AG04449 (cell line): ENCODE measurements at regions not wholly inside any gene's neighbourhood (a gene's known extent, or its start where the extent isn't known, plus 50 kb on each side); places are given as distances from the start of the nearest gene placed in this dataset.

ENCODE experiments used
- CTCF ChIA-PET: fragments of 350-600 bp; formaldehyde crosslinking; extraction: SDS; loops from one replicate; lab custom pipeline; 2021; ENCODE audit warnings: antibody characterized with exemption; lab: Yijun Ruan, JAX
- POLR2A ChIA-PET: fragments of 400-600, 350-600 bp; formaldehyde crosslinking; extraction: SDS; loops from one replicate; lab custom pipeline; 2020; ENCODE audit warnings: antibody characterized with exemption, inconsistent platforms; lab: Yijun Ruan, JAX
- DNase-seq: peaks from one replicate; pipeline ENCODE4 v3.0.0-alpha.2; 2010; ENCODE audit warnings: low read depth, low spot score
- H3K4me3 ChIP-seq: 2 replicates; pipeline ENCODE4 v1.5.1; 2011; ENCODE audit warnings: low read depth, mild to moderate bottlenecking, control low read depth, low read length
- CTCF ChIP-seq: IDR thresholded peaks from one replicate; pipeline ENCODE4 v1.5.1; 2011; ENCODE audit warnings: mild to moderate bottlenecking, moderate library complexity, low read length, control low read depth, inconsistent platforms; ENCODE audit not compliant: insufficient read depth; ENCODE audit errors: missing control alignments

- TF ChIP-seq CTCF = no peak
- POLR2A ChIA-PET = no interaction called here
- H3K4me3 ChIP-seq = no peak overlapping the region
- no peak for DNase-seq
- CTCF ChIA-PET = no interaction called here
These were observed 119.7 kb downstream of the PDHA2 start for GRCh38 chr4:95959633-95960032.

GRCh38 chr4:95963456-95963855, 123.6 kb downstream of the PDHA2 start:
- no peak for DNase-seq
- ChIA-PET POLR2A (no interaction called here), CTCF (no interaction called here)
- H3K4me3 ChIP-seq = no peak overlapping the region
- no peak for TF ChIP-seq CTCF

GRCh38 chr4:95979961-95980876, 140.3 kb downstream of the PDHA2 start:
- POLR2A ChIA-PET = no interaction called here
- no peak for DNase-seq
- CTCF ChIA-PET = no interaction called here
- H3K4me3 ChIP-seq = no peak overlapping the region
- TF ChIP-seq CTCF = no peak

- no peak overlapping the region for H3K4me3 ChIP-seq
- ChIA-PET CTCF (no interaction called here), POLR2A (no interaction called here)
- TF ChIP-seq CTCF = no peak
- no peak for DNase-seq
These were observed 141.0 kb downstream of the PDHA2 start for GRCh38 chr4:95980877-95981360.

GRCh38 chr4:95981591-95981990, 141.7 kb downstream of the PDHA2 start:
- ChIA-PET CTCF (no interaction called here), POLR2A (no interaction called here)
- TF ChIP-seq CTCF = no peak
- DNase-seq = no peak
- H3K4me3 ChIP-seq = no peak overlapping the region

- no peak overlapping the region for H3K4me3 ChIP-seq
- TF ChIP-seq CTCF = no peak
- no peak for DNase-seq
- POLR2A ChIA-PET = no interaction called here
- CTCF ChIA-PET = no interaction called here
These were observed 142.6 kb downstream of the PDHA2 start for GRCh38 chr4:95982516-95982915.
